ENCODE measurements at regions not wholly inside any gene's neighbourhood (a gene's known extent, or its start where the extent isn't known, plus 50 kb on each side); places are given as distances from the start of the nearest gene placed in this dataset.

GRCh38 chr11:15547685-15548084 lies 433.0 kb downstream of the INSC start:
- DNase-seq = no peak

DNA sequence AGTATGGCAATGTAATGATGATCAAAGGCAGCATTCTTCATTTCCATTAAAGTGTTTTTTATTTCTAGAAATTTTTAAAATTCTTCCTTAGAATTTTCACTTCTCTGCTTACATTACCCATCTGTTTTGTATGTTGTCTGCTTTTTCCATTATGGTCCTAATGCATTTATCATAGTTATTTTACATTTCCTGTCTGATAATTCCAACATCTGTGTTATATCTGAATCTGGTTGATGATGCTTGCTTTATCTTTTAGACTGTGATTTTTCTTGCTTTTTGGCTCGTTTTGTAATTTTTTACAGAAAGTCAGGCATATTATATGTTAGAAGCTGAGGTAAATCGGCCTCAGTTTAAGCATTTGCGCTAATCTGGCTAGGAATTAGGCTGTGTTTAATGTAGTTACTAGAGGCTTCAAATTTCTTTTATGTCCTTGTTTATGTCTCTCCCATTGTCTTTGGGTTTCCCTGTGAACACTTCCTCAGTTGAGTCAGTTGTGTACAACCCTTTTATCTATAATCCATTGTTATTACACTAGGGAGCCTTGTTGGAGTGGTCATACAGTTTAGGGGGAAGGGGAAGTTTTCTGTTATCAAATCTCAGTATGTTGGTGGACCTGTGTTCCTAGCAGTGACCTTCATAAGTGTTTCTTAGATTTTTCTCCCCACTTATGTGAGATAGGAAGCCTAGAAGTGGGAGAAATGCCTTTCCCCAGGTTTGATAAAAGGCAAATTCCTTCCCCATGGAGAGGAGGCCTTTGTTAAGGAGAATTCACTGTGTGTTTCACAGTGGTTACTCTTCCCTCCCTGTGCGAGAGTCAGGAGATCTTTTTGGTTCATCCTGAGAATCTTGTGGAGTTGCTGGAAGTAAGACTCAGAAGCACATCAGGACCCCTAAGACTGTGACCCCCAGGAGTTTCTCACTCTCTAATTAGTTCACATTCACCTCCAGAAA lies 437.5 kb downstream of the INSC start:
- DNase-seq = no peak

GRCh38 chr11:15555161-15555560 lies 440.4 kb downstream of the INSC start:
- no peak for DNase-seq

GRCh38 chr11:15557457-15558230 lies 442.9 kb downstream of the INSC start:
- no peak for DNase-seq

DNA sequence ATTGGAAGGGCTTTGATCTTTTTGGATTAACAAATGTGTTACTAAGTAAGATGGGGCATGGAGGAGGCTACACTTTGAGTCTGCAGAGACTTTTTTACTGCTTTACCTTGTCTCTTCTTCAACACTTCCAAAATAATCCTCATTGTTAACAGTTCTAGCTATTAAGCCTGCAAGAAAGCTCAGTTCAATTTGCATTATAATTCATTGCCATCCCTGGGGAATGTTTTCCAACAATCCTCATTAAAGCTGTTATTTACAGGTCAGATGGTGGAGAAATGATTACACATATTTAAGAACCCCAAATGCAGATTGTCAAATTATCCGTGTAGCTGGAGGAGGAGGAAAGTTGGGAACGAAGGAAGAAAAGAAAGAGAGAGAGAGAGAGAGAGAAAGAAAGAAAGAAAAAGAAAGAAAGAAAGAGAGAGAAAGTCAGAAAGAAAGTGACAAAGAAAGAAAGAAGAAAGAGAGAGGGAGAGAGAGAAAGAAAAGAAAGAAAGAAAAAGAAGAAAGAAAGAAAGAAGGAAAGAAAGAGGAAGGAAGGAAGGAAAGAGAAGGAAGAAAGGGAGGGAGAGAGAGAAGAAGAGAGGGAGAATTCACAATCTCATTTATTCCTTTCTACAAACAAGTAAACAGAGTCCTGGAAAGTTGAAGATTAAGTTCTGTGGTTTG lies 443.9 kb downstream of the INSC start:
- DNase-seq = no peak

DNA sequence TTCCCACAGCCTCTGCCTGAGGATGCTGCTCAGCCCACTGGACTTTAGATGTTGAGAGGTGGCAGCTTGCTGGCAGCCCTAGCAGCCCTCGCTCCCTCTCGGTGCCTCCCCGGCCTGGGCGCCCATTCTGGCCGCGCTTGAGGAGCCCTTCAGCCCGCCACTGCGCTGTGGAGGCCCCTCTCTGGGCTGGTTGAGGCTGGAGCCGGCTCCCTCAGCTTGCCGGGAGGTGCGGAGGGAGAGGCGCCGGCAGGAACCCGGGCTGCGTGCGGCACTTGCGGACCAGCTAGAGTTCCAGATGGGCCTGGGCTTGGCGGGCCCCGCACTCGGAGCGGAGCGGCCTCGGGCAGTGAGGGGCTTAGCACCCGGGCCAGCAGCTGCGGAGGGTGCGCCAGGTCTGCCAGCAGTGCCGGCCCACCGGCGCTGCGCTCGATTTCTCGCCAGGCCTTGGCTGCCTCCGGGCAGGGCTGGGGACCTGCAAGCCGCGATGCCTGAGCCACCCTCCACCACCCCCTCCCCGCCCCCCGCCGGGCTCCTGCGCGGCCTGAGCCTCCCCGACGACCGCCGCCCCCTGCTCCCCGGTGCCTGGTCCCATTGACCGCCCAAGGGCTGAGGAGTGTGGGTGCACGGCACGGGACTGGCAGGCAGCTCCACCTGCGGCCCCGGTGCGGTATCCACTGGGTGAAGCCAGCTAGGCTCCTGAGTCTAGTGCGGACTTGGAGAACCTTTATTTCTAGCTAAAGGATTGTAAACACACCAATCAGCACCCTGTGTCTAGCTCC lies 446.2 kb downstream of the INSC start:
- no peak for DNase-seq

- DNase-seq = no peak
These were observed 447.5 kb downstream of the INSC start for GRCh38 chr11:15562230-15562629.

- no peak for DNase-seq
These were observed 448.3 kb downstream of the INSC start for GRCh38 chr11:15563054-15563453.

DNA sequence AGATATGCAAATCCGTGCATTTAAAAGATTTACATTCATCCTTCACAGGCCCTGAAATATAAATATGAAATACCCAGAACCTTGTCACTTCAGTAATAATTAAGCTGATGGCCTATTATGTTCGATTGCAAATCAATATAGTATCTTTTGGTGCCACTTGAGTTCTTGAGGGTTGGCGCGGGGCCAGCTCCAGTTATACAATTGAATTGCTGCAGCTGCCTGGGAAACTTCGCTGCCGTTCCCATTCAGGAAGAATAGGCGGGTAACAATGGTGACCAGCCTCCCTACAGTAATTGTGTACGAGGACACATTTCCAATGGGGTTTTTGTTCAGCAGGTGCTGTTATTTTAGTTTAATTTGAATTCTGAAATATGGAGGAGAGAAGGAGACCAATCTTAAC lies 451.2 kb downstream of the INSC start:
- DNase-seq = peak; percentile 40

DNA sequence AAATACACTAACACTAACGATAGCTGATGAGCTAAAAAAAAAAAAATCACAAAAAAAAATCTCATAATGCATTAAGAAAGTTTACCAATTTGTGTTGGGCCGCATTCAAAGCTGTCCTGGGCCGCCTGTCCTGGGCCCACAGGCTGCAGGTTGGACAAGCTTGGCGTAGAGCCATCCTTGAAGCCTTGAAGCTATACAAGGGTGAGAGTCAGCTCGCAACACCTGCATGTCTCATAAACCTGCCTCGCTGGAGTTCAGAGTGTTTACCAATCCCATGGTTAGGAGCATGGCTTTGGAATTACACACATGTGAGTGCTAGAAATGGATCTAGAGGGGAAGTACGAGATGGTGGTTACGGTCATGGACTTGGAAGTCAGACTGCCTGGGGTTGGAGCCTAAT lies 453.7 kb downstream of the INSC start:
- DNase-seq = no peak

- no peak for DNase-seq
These were observed 454.7 kb downstream of the INSC start for GRCh38 chr11:15569305-15570025.

DNA sequence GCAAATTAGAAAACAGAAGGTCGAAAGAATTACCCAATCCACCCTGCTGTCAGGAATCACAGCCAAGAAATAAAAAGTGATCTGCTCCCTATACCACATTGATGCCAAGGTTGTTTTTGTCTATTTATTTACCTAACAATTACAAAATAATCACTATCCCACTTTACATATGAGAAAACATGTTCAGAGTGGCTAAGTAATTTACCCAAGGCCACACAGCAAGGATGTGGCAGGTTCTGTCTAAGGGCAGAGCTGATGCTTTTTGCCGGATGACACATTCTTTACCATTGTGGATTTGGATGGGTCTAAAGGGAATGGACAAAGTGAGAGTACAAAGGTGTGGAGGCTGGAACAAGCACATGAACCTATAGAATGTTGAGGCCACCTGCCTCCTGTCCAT lies 460.7 kb downstream of the INSC start:
- no peak for DNase-seq

GRCh38 chr11:15576769-15577168 lies 462.0 kb downstream of the INSC start:
- no peak for DNase-seq

DNA sequence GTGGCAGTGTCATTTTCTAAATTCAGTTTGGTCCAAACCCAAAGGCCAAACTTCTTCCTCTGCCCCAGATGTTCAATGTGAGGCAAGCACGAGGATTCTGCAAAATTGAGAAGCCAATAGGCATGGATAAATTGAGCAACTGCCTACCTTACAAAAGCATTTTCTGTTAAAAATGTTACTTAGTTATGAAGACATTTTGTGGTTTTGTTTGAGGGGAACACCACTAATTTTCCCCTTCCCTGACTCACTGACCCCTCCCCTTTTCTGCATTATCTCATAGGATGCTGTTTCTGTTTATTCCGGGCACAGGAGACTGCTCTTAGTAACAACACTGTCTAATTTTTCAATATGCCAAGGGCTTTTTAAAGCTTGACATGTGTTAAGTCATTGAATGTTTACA lies 462.8 kb downstream of the INSC start:
- DNase-seq = no peak

DNA sequence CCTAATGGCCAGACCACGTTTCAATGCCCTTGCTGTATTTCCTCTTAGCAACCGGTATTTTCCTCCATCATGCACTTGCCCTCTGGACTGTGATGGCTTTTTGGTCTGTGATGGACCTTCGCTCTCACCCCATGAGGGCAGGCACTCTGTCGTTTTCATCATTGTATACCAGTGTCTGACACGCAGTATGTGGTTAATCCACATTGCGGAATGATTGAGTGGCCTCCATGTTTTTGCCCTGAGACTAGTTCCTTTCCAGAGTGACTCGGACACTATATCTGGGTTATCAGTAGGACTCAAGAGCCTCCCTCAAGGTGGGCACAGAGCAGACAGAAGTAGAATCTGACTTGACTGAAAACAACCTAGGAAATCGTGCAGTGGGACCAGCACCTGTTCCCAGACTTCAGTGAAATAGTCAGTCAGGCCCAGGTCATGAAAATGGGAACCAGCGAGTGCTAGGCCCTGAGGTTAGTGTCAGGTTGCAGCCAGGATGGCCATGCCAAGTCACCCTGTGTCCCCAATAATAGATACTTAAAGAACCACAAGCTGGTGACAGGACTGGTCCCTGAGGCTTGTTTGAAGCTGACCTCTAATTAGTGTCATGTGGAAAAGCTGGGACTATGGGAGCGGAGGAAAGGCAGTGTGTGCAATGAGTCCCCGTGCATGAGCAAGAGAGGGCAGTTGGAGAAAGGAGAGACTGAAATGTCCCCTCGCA lies 464.7 kb downstream of the INSC start:
- DNase-seq = no peak

- no peak for DNase-seq
These were observed 465.5 kb downstream of the INSC start for GRCh38 chr11:15580056-15580774.

DNA sequence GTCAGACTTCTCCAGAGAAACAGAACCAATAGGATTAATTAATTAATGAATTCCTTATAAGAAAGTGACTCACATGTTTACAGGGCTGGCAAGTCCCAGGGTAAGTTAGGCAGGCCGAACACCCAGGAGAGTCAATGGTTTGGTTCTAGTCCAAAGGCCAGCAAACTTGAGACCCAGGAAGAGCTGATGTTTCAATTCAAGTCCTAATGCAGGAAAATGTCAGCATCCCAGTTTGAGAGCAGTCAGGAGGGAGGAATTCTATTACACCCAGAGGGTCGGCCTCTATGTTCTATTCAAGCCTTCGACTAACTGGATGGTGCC lies 466.0 kb downstream of the INSC start:
- no peak for DNase-seq

DNA sequence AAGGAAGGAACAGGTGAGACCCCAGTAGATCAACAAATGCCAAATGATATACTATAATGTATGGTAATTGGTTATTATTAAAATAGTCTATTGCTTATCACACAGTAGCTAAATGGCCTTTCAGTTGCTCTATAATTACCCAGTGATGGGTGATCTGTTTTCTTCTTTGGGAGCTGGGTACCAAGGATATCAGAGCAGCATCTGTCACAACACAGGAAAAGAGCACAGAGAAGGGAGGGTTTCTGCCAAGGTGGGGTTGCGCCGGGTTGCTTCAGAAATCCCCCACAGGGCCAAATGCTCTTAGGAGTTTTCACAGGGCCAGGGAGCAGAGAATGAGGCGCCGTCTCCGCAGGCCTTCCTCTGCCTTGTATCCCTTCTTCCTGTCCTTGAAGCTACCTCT lies 469.4 kb downstream of the INSC start:
- no peak for DNase-seq

DNA sequence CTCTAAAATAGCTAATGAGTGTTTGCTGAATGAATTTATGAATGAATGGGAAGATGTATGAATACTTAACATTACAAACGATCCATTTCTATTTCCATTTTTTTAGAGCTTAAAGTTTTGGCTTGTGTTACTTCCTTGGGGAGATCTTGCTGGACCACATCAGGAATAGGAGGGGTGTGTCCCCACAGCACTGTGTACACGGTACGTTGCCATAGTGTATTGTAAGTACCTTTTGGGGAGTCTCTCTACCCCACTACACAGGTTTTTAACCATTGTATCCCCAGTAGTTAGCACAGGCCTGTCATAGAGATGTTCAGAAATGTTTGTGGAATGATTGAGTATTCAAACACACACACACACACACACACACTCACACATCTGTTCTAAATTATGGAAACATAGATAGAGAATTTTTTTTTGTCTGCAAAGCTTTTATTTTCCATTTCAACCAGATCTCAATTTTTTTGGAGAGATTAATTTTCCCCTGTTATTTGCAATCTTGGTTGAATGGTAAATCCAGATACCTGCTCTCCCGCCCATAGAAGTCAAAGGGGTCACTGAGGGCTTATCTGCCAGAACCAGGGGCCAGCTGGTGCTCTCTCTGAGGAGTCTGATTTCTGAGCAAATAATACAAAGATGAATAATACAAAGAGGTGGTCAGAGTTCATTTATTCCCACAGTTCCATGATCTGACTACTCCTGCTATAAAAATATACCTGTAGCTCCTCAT lies 471.0 kb downstream of the INSC start:
- no peak for DNase-seq
